Nephron progenitor cell (in vitro differentiated cells): ENCODE measurements at regions not wholly inside any gene's neighbourhood (a gene's known extent, or its start where the extent isn't known, plus 50 kb on each side); places are given as distances from the start of the nearest gene placed in this dataset.
A peak's percentile ranks its signal among the peaks of the same experiment; 100 is the strongest.

ENCODE experiments used
- DNase-seq: peaks from one replicate; pipeline ENCODE4 v3.0.0; 2021
- H3K27ac Mint-ChIP-seq: 2 replicates; pipeline ENCODE4 v1.8.0; 2021; ENCODE audit warnings: mild to moderate bottlenecking, moderate library complexity, mixed read lengths
- H3K27me3 Mint-ChIP-seq: 2 replicates; pipeline ENCODE4 v1.8.0; 2021; ENCODE audit warnings: mild to moderate bottlenecking, low read depth, mixed read lengths; ENCODE audit not compliant: poor library complexity
- H3K36me3 Mint-ChIP-seq: 2 replicates; pipeline ENCODE4 v1.8.0; 2021; ENCODE audit warnings: low read depth, mixed read lengths
- H3K4me1 Mint-ChIP-seq: 2 replicates; pipeline ENCODE4 v1.8.0; 2021; ENCODE audit warnings: mixed read lengths
- H3K4me3 Mint-ChIP-seq: 2 replicates; pipeline ENCODE4 v1.8.0; 2021; ENCODE audit warnings: mild to moderate bottlenecking, moderate library complexity, mixed read lengths
- H3K9me3 Mint-ChIP-seq: 2 replicates; pipeline ENCODE4 v1.8.0; 2021; ENCODE audit warnings: mild to moderate bottlenecking, moderate library complexity, mixed read lengths
- TF ChIP-seq, protein P1 (sequence below): fragments of 200-600 bp; sonication (generic); IDR thresholded peaks from 2 replicates; pipeline ENCODE4 v1.5.0; 2021; ENCODE audit warnings: antibody characterized with exemption

DNA sequence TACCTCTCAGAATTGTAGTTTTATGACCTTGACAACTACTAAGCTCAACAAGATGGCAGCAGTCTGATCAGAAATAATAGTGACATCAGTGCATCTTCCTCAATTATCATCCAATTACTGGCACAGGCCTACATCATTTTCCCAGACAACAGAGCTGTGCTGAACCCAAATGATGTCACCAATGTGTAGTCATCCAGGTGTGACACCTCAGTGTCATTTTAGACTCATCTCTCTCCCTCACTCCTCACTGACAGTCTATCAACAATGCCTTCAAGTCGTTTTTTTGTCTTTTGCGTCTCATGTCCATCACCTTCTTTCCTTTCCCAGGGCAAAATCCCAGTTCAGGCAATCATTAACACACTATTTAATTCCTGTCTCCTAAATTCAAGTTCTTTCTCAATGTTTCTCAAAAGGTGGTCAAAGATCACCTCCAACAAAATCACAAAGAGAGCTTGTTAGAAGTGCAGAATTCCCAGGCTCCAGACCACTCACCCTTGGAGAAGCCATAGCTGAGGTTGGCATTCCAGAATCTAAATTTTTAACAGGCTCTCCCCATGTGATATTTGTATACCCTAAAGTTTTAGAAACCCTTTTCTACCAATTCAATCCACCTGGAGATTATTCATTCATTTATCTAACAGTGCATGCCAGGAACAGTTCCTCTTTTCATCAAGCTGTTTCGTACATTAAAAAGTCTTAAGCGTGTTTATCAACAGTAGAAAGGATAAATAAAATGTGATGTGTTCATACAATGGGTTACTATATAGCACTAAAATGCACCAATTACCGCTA, 125.3 kb upstream of the KLF7 start:
- DNase-seq = no peak
- Mint-ChIP-seq H3K4me1 (peaks cover 5% of the 10 kb centered on the region), H3K36me3 (no peaks in the 10 kb centered on the region), H3K9me3 (peaks cover 12% of the 10 kb centered on the region), H3K27me3 (peaks cover 3% of the 10 kb centered on the region), H3K27ac (no peak overlapping the region), H3K4me3 (no peak overlapping the region)
- TF ChIP-seq, protein P1, sequence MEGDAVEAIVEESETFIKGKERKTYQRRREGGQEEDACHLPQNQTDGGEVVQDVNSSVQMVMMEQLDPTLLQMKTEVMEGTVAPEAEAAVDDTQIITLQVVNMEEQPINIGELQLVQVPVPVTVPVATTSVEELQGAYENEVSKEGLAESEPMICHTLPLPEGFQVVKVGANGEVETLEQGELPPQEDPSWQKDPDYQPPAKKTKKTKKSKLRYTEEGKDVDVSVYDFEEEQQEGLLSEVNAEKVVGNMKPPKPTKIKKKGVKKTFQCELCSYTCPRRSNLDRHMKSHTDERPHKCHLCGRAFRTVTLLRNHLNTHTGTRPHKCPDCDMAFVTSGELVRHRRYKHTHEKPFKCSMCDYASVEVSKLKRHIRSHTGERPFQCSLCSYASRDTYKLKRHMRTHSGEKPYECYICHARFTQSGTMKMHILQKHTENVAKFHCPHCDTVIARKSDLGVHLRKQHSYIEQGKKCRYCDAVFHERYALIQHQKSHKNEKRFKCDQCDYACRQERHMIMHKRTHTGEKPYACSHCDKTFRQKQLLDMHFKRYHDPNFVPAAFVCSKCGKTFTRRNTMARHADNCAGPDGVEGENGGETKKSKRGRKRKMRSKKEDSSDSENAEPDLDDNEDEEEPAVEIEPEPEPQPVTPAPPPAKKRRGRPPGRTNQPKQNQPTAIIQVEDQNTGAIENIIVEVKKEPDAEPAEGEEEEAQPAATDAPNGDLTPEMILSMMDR = no peak

DNA sequence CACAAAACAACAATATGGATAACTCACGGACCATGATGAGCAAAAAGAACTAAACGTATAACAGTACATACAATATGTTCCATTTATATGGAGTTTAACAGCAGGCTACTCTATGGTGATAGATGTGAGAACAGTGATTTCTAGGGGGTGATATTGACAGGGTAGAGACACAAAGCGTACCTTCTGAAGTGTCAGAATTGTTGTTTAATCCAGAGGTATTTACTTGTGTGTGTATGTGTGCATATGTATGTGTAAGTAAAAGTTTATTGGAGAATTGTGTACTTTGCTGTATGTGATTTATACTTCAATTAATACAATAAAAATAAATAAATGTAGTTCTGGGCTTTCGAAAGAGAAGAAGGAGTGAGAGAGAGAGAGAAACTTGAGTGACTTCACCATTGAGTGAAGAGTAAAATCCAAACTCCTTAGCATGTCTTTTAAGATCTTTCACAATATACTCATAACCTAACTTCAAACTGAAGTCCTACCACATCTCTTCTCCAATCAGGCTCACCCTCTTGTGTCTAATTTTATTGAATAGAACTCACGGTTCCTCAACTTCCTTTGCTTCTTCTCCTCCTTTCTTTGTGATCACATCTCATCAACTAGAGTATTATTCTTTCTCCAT, 126.0 kb upstream of the KLF7 start:
- H3K36me3 Mint-ChIP-seq = no peaks in the 10 kb centered on the region
- H3K4me1 Mint-ChIP-seq = peaks cover 9% of the 10 kb centered on the region
- H3K4me3 Mint-ChIP-seq = no peak overlapping the region
- TF ChIP-seq, protein P1 = no peak
- no peak overlapping the region for H3K27ac Mint-ChIP-seq
- H3K9me3 Mint-ChIP-seq = peaks cover 13% of the 10 kb centered on the region
- no peak for DNase-seq
- peaks cover 3% of the 10 kb centered on the region for H3K27me3 Mint-ChIP-seq

- no peak overlapping the region for H3K27ac Mint-ChIP-seq
- DNase-seq = no peak
- peaks cover 9% of the 10 kb centered on the region for H3K4me1 Mint-ChIP-seq
- peaks cover 31% of the 10 kb centered on the region for H3K9me3 Mint-ChIP-seq
- peaks cover 3% of the 10 kb centered on the region for H3K27me3 Mint-ChIP-seq
- TF ChIP-seq, protein P1 = no peak
- H3K4me3 Mint-ChIP-seq = no peak overlapping the region
- peaks cover 6% of the 10 kb centered on the region for H3K36me3 Mint-ChIP-seq
These were observed 130.7 kb upstream of the KLF7 start for GRCh38 chr2:207296265-207296948.

DNA sequence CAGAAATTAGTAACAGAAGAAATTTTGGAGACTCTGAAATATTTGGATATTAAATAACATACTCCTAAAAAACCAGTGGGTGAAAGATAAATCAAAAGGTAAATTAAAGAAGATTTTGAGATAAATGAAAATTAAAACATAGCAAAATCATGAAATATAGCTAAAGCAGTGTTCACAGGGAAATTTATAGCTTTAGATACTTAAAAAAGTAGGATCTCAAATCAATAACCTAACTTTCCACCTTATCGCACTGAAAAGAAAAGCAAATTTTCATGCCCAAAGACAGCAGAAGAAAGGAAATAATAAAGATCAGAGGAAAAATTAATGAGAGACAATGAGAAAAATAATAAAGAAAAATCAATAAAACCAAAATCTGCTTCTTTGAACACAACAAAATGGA, 135.1 kb upstream of the KLF7 start:
- Mint-ChIP-seq H3K27me3 (peaks cover 3% of the 10 kb centered on the region), H3K36me3 (peaks cover 6% of the 10 kb centered on the region), H3K27ac (no peak overlapping the region), H3K9me3 (peaks cover 23% of the 10 kb centered on the region), H3K4me1 (peaks cover 25% of the 10 kb centered on the region), H3K4me3 (no peak overlapping the region)
- no peak for DNase-seq
- TF ChIP-seq, protein P1 = no peak

- Mint-ChIP-seq H3K27ac (peak overlapping the region; percentile 40), H3K9me3 (peaks cover 15% of the 10 kb centered on the region), H3K4me1 (peaks cover 30% of the 10 kb centered on the region), H3K27me3 (no peaks in the 10 kb centered on the region), H3K4me3 (no peak overlapping the region), H3K36me3 (peaks cover 6% of the 10 kb centered on the region)
- TF ChIP-seq, protein P1 = no peak
- no peak for DNase-seq
These were observed 139.0 kb upstream of the KLF7 start for GRCh38 chr2:207304761-207305160.
